Ecto neural progenitor cell (in vitro differentiated cells): ENCODE measurements at regions not wholly inside any gene's neighbourhood (a gene's known extent, or its start where the extent isn't known, plus 50 kb on each side); places are given as distances from the start of the nearest gene placed in this dataset.

Source experiments
- DNase-seq: peaks from one replicate; pipeline ENCODE4 v3.0.0-alpha.2; 2018; ENCODE audit warnings: low spot score

DNA sequence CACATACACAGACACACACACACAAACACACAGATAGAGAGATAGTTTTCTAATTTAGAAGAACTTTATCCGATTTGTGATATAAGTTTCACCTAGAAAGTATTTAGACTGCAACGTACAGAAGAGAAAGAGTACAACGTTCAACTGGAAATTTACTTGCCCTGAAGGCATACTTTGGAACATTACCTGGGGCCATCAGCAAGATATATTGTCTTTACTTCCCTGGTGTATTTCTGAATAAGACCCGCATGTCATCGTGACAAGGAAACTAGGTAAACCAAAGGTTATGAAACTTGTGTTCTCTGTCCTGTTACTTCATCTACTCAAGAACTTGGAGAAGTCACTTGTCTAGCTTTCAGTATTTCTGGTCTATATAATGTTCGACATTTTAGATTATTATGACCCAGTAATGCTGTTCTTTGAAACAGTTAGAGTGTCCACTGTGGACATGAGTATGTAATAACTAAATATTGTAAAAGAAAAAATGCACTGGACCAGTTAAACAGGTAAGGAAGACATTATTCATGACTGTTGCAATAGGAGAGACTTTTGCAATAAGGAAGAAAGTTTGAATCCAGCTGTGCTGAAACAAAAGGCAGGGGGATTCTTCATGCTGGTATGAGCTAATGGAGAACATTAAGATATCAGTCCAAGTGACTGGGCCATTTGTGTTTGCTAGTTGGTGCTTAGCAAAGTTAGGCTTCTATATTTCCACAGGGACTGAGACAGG, 1791.1 kb downstream of the MAT2B start:
- no peak for DNase-seq

GRCh38 chr5:165304193-165304827, 1798.9 kb downstream of the MAT2B start:
- no peak for DNase-seq

DNA sequence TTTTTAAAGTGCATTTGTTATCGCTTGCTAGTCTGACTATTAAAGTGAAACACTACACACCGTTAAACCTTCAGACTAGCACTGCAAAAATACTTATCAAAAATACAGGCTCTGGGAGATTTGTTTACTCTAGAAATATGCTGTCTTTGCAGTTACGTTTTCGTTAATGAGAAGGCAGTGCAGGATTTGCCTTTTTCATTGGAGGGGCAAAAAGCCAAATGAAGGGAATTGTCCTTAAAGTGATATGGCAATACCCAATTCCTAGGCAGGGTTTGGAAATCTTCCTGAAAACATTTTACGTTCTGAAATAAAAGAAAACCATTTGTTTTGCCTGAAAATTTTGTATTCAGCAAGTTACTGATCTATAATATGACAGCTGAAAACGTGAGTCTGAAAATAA, 1800.2 kb downstream of the MAT2B start:
- no peak for DNase-seq

GRCh38 chr5:165309446-165309845, 1804.0 kb downstream of the MAT2B start:
- no peak for DNase-seq

- no peak for DNase-seq
Measured at GRCh38 chr5:165310031-165310430, 1804.6 kb downstream of the MAT2B start.

- no peak for DNase-seq
Measured at GRCh38 chr5:165321912-165322311, 1816.5 kb downstream of the MAT2B start.

- DNase-seq: no peak
Measured at GRCh38 chr5:165325221-165325620, 1819.8 kb downstream of the MAT2B start.

DNA sequence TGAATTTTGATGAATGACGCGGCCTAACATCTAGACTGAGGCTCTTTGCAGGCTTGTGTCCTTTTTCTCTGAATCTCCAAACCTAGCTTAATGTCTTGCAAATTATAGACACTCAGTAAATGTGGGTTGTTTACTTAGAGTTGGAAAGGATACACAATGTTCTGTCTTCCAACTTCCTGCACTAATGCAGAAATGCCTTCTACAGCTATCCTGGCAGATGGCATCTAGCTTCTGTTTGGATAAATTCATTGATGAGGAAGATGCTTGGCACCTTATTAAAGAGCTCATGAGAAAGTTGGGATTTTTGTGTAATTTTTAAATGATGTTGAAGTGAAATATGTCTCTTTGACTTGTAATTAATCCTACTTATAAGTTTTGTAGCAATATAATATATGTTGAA, 1822.2 kb downstream of the MAT2B start:
- DNase-seq: no peak

GRCh38 chr5:165328846-165329245, 1823.4 kb downstream of the MAT2B start:
- no peak for DNase-seq

GRCh38 chr5:165333623-165334022, 1828.2 kb downstream of the MAT2B start:
- no peak for DNase-seq

DNA sequence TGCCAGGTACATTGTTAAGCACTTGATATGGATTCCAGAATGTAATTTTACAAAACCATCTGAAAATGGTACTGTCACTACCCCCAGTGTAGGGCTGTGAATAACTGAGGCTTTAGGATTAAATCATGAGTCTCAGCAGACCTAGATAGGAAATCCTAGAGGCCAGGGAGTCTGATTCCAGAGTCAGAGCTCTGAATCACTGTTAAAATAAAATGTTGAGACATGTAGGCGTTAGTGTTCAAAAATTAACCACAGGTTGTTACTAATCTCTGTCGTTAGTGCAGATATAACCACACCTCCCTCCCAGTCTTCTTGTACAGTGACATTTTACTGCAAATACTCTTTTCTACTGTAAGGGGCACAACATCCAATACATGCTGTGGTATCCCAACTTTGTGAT, 1828.8 kb downstream of the MAT2B start:
- no peak for DNase-seq

- DNase-seq: no peak
Measured at GRCh38 chr5:165349735-165350134, 1844.3 kb downstream of the MAT2B start.

- DNase-seq: no peak
Measured at GRCh38 chr5:165351342-165351741, 1845.9 kb downstream of the MAT2B start.

DNA sequence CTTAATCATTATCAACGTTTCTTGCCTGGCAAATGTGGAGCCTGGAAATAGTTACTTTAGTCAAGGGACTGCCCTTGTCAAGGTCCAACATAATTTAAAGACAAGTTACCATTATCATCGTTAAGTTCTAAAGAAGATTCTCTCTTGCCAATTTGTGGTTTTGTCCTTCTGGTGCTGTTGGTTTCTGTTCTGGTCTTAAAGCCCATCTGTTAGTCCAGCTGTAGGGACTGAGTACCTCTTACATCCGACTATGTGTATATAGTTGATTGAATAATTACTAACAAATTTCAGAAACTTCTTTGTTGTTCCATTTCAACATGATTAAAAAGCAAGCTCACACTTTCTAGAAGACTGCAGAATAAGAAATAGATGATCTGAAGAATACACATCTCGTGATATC, 1854.9 kb downstream of the MAT2B start:
- no peak for DNase-seq

GRCh38 chr5:165360784-165361542, 1855.5 kb downstream of the MAT2B start:
- DNase-seq: no peak

- no peak for DNase-seq
Measured at GRCh38 chr5:165370233-165370632, 1864.8 kb downstream of the MAT2B start.

GRCh38 chr5:165370794-165371193, 1865.4 kb downstream of the MAT2B start:
- no peak for DNase-seq

DNA sequence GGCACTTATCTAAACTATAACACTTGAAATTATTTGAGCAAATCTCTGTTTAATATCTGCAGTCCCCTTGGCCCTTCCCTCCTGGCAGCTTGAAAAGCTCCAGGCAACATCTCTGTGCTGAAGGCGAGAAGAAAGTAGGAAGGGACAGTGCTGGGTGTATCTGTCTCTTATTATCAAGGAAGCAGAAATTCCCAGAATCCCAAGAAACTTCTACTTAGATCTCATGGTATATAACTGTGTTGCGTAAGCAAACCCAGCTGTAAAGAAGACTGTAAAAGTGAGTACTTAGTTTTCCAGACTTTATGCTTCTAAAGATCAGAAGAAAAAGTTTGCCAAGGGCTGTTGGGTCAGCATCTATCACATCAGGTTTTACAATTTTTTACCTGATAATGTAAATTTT, 1869.8 kb downstream of the MAT2B start:
- no peak for DNase-seq

GRCh38 chr5:165393839-165394238, 1888.4 kb downstream of the MAT2B start:
- DNase-seq: no peak

- DNase-seq: no peak
Measured at GRCh38 chr5:165397516-165397915, 1892.1 kb downstream of the MAT2B start.

DNA sequence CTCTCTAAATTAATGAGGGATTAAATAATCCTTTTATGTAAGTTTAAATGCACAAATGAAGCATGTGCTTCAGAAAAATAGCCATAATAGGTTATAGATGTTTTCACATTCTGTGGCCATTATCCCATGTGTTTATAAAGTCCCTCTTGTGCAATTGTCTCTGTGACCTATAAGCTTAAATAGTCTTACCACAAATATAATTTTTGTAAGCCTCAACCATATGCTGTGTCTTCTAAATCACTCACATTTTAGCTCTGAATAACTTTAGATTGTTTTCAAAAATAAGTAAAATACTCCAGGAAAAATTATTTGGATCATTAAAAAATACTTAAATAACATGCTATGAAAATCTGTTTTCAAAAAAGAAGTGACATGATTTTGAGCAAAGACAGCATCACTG, 1894.7 kb downstream of the MAT2B start:
- no peak for DNase-seq

- no peak for DNase-seq
Measured at GRCh38 chr5:165404917-165405316, 1899.5 kb downstream of the MAT2B start.

GRCh38 chr5:165405340-165405739, 1899.9 kb downstream of the MAT2B start:
- no peak for DNase-seq
